ENCODE measurements at regions not wholly inside any gene's neighbourhood (a gene's known extent, or its start where the extent isn't known, plus 50 kb on each side); places are given as distances from the start of the nearest gene placed in this dataset.

DNA sequence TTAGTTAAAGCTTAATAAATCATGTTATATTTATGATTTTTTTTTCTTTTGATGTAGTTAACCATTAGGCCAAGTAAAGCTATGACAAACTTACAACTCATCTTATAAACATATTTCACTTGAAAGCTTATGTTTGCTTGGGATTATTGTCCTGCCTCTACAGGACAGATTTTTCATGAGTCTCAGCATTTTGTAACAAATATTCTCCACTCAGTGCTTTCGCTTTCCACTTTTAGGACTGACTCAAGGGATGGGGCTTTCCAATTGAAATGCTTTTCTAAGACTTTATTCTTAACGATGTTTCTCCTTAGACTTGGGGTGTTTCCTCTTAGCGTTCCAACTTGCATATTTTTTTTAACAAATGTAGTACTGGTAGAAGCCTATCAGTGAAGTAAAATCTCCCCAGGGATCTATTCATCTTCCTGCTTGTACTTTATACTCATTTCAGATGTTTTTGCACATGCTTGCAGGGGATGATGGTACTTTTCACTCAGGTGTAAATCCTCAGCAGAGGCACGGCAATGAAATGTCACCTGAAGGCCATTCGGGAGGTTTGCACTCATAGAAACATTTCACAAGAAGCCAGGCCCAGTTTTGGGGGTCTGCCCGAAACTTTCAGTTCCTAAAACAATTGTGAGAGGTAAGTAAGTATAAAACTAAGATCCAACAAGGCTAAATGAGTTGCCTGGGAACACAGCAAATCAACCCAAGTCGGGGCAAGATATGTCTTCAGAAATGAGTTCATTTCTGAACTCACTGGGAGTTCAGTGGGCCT lies 298.1 kb upstream of the FOXQ1 start:
- no peak overlapping the region for H3K4me3 ChIP-seq (ENCODE audit: control insufficient read depth, low read depth, low read length)
- TF ChIP-seq, protein P1, sequence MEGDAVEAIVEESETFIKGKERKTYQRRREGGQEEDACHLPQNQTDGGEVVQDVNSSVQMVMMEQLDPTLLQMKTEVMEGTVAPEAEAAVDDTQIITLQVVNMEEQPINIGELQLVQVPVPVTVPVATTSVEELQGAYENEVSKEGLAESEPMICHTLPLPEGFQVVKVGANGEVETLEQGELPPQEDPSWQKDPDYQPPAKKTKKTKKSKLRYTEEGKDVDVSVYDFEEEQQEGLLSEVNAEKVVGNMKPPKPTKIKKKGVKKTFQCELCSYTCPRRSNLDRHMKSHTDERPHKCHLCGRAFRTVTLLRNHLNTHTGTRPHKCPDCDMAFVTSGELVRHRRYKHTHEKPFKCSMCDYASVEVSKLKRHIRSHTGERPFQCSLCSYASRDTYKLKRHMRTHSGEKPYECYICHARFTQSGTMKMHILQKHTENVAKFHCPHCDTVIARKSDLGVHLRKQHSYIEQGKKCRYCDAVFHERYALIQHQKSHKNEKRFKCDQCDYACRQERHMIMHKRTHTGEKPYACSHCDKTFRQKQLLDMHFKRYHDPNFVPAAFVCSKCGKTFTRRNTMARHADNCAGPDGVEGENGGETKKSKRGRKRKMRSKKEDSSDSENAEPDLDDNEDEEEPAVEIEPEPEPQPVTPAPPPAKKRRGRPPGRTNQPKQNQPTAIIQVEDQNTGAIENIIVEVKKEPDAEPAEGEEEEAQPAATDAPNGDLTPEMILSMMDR (IDR thresholded peaks at IDR 0.05; ENCODE audit: control insufficient read depth, insufficient read depth, low read depth, low read length, missing control alignments), result no peak
- DNase-seq (ENCODE audit: low read depth), result no peak

DNA sequence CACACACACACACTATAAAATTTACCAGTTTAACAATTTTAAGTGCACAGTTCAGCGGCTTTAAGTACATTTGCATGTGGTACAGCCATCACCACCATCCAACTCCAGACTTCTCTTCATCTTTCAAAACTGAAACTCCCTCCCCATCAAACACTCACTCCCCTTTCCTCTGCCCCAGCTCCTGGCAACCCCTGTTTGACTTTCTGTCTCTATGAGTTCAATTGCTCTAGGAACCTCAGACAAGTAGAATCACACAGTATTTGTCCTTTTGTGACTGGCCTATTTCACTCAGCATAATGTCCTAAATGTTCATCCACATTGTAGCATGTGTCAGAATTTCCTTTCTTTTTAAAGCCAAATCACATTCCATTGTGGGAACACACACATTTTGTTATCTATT lies 302.8 kb upstream of the FOXQ1 start:
- no peak overlapping the region for H3K4me3 ChIP-seq (ENCODE audit: control insufficient read depth, low read depth, low read length)
- TF ChIP-seq, protein P1 (IDR thresholded peaks at IDR 0.05; ENCODE audit: control insufficient read depth, insufficient read depth, low read depth, low read length, missing control alignments), result no peak
- DNase-seq (ENCODE audit: low read depth), result no peak

DNA sequence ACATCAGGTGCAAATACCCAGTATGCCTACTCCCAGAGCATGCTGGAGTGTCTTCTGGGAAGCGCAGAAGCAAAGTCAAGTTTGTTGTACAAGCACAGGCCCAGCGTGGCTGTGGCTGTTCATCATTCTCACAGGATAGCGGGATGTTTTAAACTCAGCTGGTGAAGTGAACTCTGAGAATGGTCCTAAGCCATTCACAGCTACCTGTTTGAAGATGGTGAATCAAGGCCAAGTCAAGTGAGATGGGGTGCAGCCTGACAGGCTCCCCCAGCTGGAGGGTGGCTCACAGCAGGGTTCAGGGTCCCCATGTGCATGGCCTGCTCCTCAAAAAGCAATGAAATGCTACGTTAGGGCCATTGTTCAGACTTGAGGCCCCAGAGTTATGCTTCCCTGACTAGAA lies 304.7 kb upstream of the FOXQ1 start:
- DNase-seq (ENCODE audit: low read depth), result no peak
- H3K4me3 ChIP-seq (ENCODE audit: control insufficient read depth, low read depth, low read length), result no peak overlapping the region
- TF ChIP-seq, protein P1 (IDR thresholded peaks at IDR 0.05; ENCODE audit: control insufficient read depth, insufficient read depth, low read depth, low read length, missing control alignments), result no peak

DNA sequence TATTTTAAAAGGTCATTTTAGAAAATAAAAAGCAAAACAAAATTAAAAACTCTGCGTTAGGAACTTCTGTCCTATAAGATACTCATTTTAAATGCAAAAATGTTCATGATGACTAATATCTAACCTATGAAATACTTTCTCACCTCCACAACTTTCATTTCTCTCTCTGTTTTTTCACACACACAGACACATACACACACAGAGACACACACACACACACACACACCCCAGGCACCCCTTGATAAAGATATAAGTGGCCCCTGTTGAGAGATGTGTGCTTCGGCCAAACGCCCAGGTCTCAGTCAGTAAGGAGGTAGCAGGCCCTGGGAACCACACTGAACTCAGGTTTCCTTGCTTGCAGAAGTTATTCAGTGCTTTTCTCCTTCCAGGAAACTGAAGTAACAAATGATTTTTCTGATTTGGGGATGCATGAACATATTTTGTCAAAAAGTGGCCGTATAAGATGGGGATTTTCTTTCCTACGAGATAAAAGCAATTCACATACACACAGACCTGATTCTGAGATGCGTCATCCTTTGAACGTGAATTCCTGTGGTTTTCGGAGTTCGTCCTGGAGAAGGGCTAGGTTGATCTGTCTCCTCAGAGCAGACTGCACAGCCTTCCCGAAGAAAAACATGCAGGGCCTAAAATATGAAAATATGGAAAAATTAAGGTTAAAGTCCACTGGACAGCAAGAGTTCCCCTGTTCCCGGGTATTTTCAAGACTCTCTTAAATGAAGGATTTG lies 306.8 kb upstream of the FOXQ1 start:
- DNase-seq (ENCODE audit: low read depth), result no peak
- H3K4me3 ChIP-seq (ENCODE audit: control insufficient read depth, low read depth, low read length), result no peak overlapping the region
- TF ChIP-seq, protein P1 (IDR thresholded peaks at IDR 0.05; ENCODE audit: control insufficient read depth, insufficient read depth, low read depth, low read length, missing control alignments), result no peak

DNA sequence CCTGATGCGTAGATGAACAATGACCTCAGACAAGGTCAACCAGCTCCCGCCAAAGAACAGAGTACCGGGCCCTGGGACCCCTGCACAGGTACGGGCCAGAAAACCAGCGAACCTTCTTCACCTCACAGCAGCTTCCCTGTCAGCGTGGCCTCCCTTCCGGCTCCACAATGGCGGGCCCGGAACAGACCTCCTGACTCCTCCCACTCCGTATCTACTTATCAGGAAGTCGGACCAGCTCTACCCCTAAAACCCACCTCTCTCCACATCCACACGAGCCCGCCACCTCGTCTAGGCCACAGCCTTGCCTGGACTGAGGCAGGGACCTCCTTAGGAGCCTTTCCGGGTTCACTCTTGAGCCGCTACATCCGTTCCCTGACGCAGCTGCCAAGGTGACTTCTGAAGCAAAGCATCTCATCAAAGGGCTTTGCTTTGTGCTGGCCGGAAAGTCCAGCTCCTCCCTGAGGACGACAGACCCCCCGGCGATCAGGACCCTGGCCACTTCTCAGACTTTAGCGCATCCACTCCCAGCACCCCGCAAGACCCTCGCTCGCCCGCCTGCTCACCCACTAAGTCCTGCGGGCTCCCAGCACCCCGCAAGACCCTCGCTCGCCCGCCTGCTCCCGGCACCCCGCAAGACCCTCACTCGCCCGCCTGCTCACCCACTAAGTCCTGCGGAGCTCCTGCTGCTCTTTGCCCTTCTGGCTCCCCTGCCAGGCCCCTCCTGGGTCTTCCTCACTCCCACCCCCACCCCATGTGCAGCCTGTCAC lies 308.3 kb upstream of the FOXQ1 start:
- no peak overlapping the region for H3K4me3 ChIP-seq (ENCODE audit: control insufficient read depth, low read depth, low read length)
- DNase-seq (ENCODE audit: low read depth), result no peak
- TF ChIP-seq, protein P1 (IDR thresholded peaks at IDR 0.05; ENCODE audit: control insufficient read depth, insufficient read depth, low read depth, low read length, missing control alignments), result no peak

DNA sequence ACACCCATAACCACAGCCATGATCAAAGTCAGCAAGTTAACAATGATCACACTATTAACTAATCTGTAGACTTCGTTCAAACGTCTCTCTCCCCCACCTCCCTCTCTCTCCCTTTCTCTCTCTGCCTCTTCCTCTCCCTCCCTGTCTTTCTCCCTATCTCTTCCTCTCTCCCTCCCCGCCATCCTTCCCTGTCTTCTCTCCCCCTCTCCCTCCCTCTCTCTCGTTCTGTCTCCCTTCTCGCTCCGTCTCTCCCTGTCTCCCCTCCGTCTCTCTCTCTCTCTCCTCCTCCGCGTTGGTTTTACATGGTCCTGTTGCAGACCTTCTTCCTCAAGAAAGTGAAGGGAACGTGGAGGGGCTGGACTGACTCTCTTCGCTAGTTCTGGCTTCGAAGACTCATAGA lies 308.9 kb upstream of the FOXQ1 start:
- TF ChIP-seq, protein P1 (IDR thresholded peaks at IDR 0.05; ENCODE audit: control insufficient read depth, insufficient read depth, low read depth, low read length, missing control alignments), result no peak
- no peak for DNase-seq (ENCODE audit: low read depth)
- H3K4me3 ChIP-seq (ENCODE audit: control insufficient read depth, low read depth, low read length), result no peak overlapping the region
